Small intestine (tissue), 7 donors: ENCODE measurements at regions not wholly inside any gene's neighbourhood (a gene's known extent, or its start where the extent isn't known, plus 50 kb on each side); places are given as distances from the start of the nearest gene placed in this dataset.

Experiments
- DNase-seq, 2 donors: peaks; one replicate each; pipeline versions ENCODE4 v3.0.0 to v3.0.0-alpha.2; 2013
- FAIRE-seq: peaks from 2 replicates; lab custom pipeline; 2012; peaks lifted over from hg19 to GRCh38; lab: Jason Lieb, UNC
- H3K27ac ChIP-seq, 3 donors: one replicate each; pipeline ENCODE4 v1.5.1; 2013; ENCODE audit warnings: low read length in 2 of 3, mild to moderate bottlenecking in 2 of 3, control low read depth in 1 of 3, inconsistent platforms in 1 of 3, low read depth in 1 of 3, moderate library complexity in 1 of 3
- H3K27me3 ChIP-seq, 3 donors: one replicate each; pipeline ENCODE4 v1.6.1; 2013; ENCODE audit warnings: low read length in 3 of 3, inconsistent platforms in 1 of 3; ENCODE audit not compliant: control insufficient read depth in 3 of 3, insufficient read depth in 3 of 3
- H3K36me3 ChIP-seq, 3 donors: one replicate each; pipeline ENCODE4 v1.6.1; 2013; ENCODE audit warnings: low read length in 3 of 3, inconsistent platforms in 1 of 3, low read depth in 1 of 3, mild to moderate bottlenecking in 1 of 3, moderate library complexity in 1 of 3; ENCODE audit not compliant: control insufficient read depth in 3 of 3, insufficient read depth in 2 of 3
- H3K4me1 ChIP-seq, 3 donors: one replicate each; pipeline ENCODE4 v1.6.1; 2013; ENCODE audit warnings: low read length in 2 of 3, inconsistent platforms in 1 of 3, low read depth in 1 of 3, mild to moderate bottlenecking in 1 of 3, moderate library complexity in 1 of 3; ENCODE audit not compliant: control insufficient read depth in 3 of 3, insufficient read depth in 2 of 3
- H3K4me3 ChIP-seq, 3 donors: one replicate each; pipeline ENCODE4 v1.5.1; 2013; ENCODE audit warnings: low read length in 3 of 3, control low read depth in 1 of 3, inconsistent platforms in 1 of 3, low read depth in 1 of 3, mild to moderate bottlenecking in 1 of 3, moderate library complexity in 1 of 3
- H3K9me3 ChIP-seq, 2 donors: one replicate each; pipeline ENCODE4 v1.6.1; 2013; ENCODE audit warnings: low read depth in 1 of 2, low read length in 1 of 2; ENCODE audit not compliant: control insufficient read depth in 2 of 2, insufficient read depth in 1 of 2
- WGBS, 3 donors: extraction: QIAGEN DNeasy Blood & Tissue Kit; methylation state at CpG; one replicate each; pipeline ENCODE4 v1.1.7; 2013; 5-methylcytosine and 5-hydroxymethylcytosine counted together
- donor health status: healthy with polysubstance abuse.
- donor health status: control.
- donor health status: control.
- donor health status: Bipolar disorder and iron deficiency.
- donor health status: healthy.

- Histone ChIP-seq H3K4me1 (no peaks in the 10 kb centered on the region), H3K27me3 (no peaks in the 10 kb centered on the region), H3K27ac (no peak overlapping the region), H3K4me3 (no peak overlapping the region), H3K36me3 (no peaks in the 10 kb centered on the region), H3K9me3 (no peaks in the 10 kb centered on the region)
- FAIRE-seq (no peak), DNase-seq (no peak)
- WGBS, 3 donors = 69 to 79% (median 78%) methylated on average over 4 of the region's 4 CpGs
Observed at GRCh38 chr3:3587647-3587972, 211.6 kb upstream of the LRRN1 start.

- H3K36me3 ChIP-seq = no peaks in the 10 kb centered on the region
- H3K27ac ChIP-seq = no peak overlapping the region
- no peak overlapping the region for H3K4me3 ChIP-seq
- FAIRE-seq (no peak), DNase-seq (no peak)
- H3K4me1 ChIP-seq = no peaks in the 10 kb centered on the region
- H3K9me3 ChIP-seq = no peaks in the 10 kb centered on the region
- WGBS, 3 donors = 56 to 74% (median 69%) methylated on average over 8 of the region's 8 CpGs
- no peaks in the 10 kb centered on the region for H3K27me3 ChIP-seq
Observed at GRCh38 chr3:3586843-3587646, 212.2 kb upstream of the LRRN1 start.

DNA sequence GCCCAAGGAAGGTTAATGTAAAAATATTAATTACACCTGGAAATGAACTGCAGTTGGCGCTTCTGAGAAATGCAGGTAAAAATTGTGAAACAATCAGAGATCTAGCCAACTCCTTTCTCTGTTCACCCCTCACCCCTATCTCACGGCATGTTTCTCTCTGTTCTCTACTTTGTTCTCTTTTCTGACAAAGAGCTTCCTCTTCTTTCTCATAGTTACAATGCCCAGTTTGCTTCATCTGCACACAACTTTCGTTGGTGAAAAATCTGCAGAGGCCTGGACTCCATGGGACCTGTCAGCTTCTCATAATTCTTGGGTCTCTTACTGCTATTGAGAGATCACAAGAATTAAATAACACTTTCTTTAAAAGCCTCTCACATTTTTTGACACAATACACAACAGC lies 212.9 kb upstream of the LRRN1 start:
- DNase-seq (no peak), FAIRE-seq (no peak)
- WGBS, 3 donors = 76 to 80% (median 80%) methylated on average over 3 of the region's 3 CpGs
- H3K4me1 ChIP-seq = no peaks in the 10 kb centered on the region
- no peaks in the 10 kb centered on the region for H3K36me3 ChIP-seq
- H3K9me3 ChIP-seq = no peaks in the 10 kb centered on the region
- H3K27me3 ChIP-seq = no peaks in the 10 kb centered on the region
- no peak overlapping the region for H3K27ac ChIP-seq
- no peak overlapping the region for H3K4me3 ChIP-seq

DNA sequence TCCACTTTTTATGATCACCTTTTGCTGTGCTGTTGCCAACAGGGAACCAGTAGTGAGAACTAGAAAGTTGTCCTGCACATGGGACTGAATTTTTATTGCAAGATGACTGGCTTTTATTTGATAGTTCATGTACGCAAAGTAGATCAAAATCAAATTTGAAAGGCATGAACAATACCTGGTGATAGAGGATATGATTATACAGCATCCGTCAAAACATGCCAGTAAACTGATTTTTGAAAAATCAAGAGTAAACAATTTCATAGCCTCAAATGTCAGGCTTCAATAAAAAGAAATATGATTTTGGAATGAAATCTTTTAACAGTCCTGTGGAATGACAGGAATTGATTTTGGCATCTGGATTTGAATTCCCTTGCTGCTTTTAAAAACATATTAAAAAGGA lies 219.6 kb upstream of the LRRN1 start:
- Histone ChIP-seq H3K36me3 (no peaks in the 10 kb centered on the region), H3K9me3 (no peaks in the 10 kb centered on the region), H3K4me3 (no peak overlapping the region), H3K4me1 (no peaks in the 10 kb centered on the region), H3K27ac (no peak overlapping the region), H3K27me3 (no peaks in the 10 kb centered on the region)
- FAIRE-seq (no peak), DNase-seq (no peak)
- 90 to 94% (median 91%) methylated on average over 2 of the region's 2 CpGs for WGBS, 3 donors

DNA sequence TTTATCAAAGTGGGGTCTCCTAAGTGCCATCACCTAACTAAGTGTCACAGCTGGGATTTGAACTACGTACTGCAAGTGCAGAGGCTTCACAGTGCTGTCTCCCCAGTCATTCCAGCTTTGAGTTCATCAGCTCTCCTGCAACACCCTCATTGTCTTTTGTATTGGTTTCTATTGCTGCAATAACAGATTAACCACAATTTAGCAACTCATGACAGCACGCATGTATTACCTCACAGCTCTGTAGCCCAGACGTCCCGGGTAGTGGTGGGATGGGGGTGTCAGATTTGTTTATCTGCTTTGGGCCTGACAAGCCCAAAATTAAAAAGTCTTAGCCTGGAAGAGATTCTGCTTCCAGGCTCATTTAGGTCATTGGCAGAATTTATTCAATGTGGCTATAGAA lies 220.5 kb upstream of the LRRN1 start:
- 70 to 88% (median 82%) methylated on average over 4 of the region's 4 CpGs for WGBS, 3 donors
- FAIRE-seq = no peak
- Histone ChIP-seq H3K9me3 (no peaks in the 10 kb centered on the region), H3K36me3 (no peaks in the 10 kb centered on the region), H3K27ac (no peak overlapping the region), H3K4me1 (no peaks in the 10 kb centered on the region), H3K4me3 (no peak overlapping the region), H3K27me3 (no peaks in the 10 kb centered on the region)
- DNase-seq = no peak

GRCh38 chr3:3577823-3578222 lies 221.4 kb upstream of the LRRN1 start:
- H3K36me3 ChIP-seq = no peaks in the 10 kb centered on the region
- H3K4me1 ChIP-seq = no peaks in the 10 kb centered on the region
- FAIRE-seq (no peak), DNase-seq (no peak)
- H3K27me3 ChIP-seq = no peaks in the 10 kb centered on the region
- no peak overlapping the region for H3K27ac ChIP-seq
- WGBS, 3 donors = 83 to 89% (median 87%) methylated on average over 13 of the region's 13 CpGs
- no peak overlapping the region for H3K4me3 ChIP-seq
- H3K9me3 ChIP-seq = no peaks in the 10 kb centered on the region

- Histone ChIP-seq H3K36me3 (no peaks in the 10 kb centered on the region), H3K27ac (no peak overlapping the region), H3K4me3 (no peak overlapping the region), H3K4me1 (no peaks in the 10 kb centered on the region), H3K9me3 (no peaks in the 10 kb centered on the region), H3K27me3 (no peaks in the 10 kb centered on the region)
- no peak for DNase-seq
- no peak for FAIRE-seq
- 61 to 74% (median 73%) methylated on average over 1 of the region's 1 CpG for WGBS, 3 donors
Observed at GRCh38 chr3:3573341-3573740, 225.9 kb upstream of the LRRN1 start.

GRCh38 chr3:3560591-3561311 lies 238.5 kb upstream of the LRRN1 start:
- DNase-seq = no peak
- Histone ChIP-seq H3K4me1 (no peaks in the 10 kb centered on the region), H3K27me3 (no peaks in the 10 kb centered on the region), H3K36me3 (no peaks in the 10 kb centered on the region), H3K27ac (no peak overlapping the region), H3K9me3 (no peaks in the 10 kb centered on the region), H3K4me3 (no peak overlapping the region)
- FAIRE-seq = no peak
- 67 to 85% (median 73%) methylated on average over 4 of the region's 4 CpGs for WGBS, 3 donors
